ENCODE measurements at regions not wholly inside any gene's neighbourhood (a gene's known extent, or its start where the extent isn't known, plus 50 kb on each side); places are given as distances from the start of the nearest gene placed in this dataset.

DNA sequence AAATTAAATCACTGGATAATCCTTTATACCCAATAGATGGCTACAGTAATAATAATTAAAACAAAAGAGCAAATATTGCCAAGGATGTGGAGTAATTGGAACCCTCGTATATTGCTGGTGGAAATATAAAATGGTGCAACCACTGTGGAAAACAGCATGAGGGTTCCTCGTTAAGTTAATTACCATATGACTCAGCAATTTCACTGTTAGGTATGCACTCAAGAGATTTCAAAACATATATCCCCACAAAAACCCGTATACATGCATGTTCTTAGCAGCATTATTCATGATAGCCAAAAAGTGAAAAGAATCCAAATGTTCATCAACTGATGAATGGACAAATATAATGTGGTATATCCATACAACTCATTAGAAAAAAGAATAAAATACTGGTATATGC lies 103.3 kb downstream of the TEX13C start:
- Histone ChIP-seq H3K4me3 (ENCODE audit: control insufficient read depth in 1 of 7, extremely low read depth in 1 of 7, insufficient read depth in 4 of 7, low read depth in 2 of 7, low read length in 6 of 7) (no peak overlapping the region), H3K27me3 (replicated peaks in 2 of 5; ENCODE audit: control insufficient read depth in 4 of 5, insufficient read depth in 5 of 5, low read length in 4 of 5) (no peaks in the 10 kb centered on the region), H3K36me3 (ENCODE audit: control insufficient read depth in 4 of 4, insufficient read depth in 4 of 4, low read length in 3 of 4) (no peaks in the 10 kb centered on the region), H3K4me1 (ENCODE audit: control extremely low read depth in 1 of 4, control insufficient read depth in 4 of 4, insufficient read depth in 4 of 4, low read length in 3 of 4) (no peaks in the 10 kb centered on the region), H3K9me3 (ENCODE audit: control extremely low read depth in 1 of 5, control insufficient read depth in 4 of 5, insufficient read depth in 2 of 5, low read depth in 1 of 5, low read length in 4 of 5) (no peaks in the 10 kb centered on the region), H3K27ac (ENCODE audit: insufficient read depth in 1 of 2, low read depth in 1 of 2, low read length in 2 of 2, poor library complexity in 1 of 2, severe bottlenecking in 2 of 2) (no peak overlapping the region)
- no peak for DNase-seq
- WGBS (ENCODE audit: insufficient coverage): no CpG with 5 or more reads among the region's 3 CpGs
- ChIA-PET POLR2A (no interaction called here), CTCF (no interaction called here)

GRCh38 chrX:125424536-125424935 lies 104.9 kb downstream of the TEX13C start:
- no peak overlapping the region for H3K4me3 ChIP-seq (ENCODE audit: control insufficient read depth in 1 of 7, extremely low read depth in 1 of 7, insufficient read depth in 4 of 7, low read depth in 2 of 7, low read length in 6 of 7)
- no peak for DNase-seq
- no peak overlapping the region for H3K27ac ChIP-seq (ENCODE audit: insufficient read depth in 1 of 2, low read depth in 1 of 2, low read length in 2 of 2, poor library complexity in 1 of 2, severe bottlenecking in 2 of 2)
- no peaks in the 10 kb centered on the region for H3K4me1 ChIP-seq (ENCODE audit: control extremely low read depth in 1 of 4, control insufficient read depth in 4 of 4, insufficient read depth in 4 of 4, low read length in 3 of 4)
- no peaks in the 10 kb centered on the region for H3K36me3 ChIP-seq (ENCODE audit: control insufficient read depth in 4 of 4, insufficient read depth in 4 of 4, low read length in 3 of 4)
- ChIA-PET POLR2A (no interaction called here), CTCF (no interaction called here)
- no peaks in the 10 kb centered on the region for H3K9me3 ChIP-seq (ENCODE audit: control extremely low read depth in 1 of 5, control insufficient read depth in 4 of 5, insufficient read depth in 2 of 5, low read depth in 1 of 5, low read length in 4 of 5)
- H3K27me3 ChIP-seq (replicated peaks in 2 of 5; ENCODE audit: control insufficient read depth in 4 of 5, insufficient read depth in 5 of 5, low read length in 4 of 5): no peaks in the 10 kb centered on the region
- no CpG with 5 or more reads among the region's 1 CpG for WGBS (ENCODE audit: insufficient coverage)

DNA sequence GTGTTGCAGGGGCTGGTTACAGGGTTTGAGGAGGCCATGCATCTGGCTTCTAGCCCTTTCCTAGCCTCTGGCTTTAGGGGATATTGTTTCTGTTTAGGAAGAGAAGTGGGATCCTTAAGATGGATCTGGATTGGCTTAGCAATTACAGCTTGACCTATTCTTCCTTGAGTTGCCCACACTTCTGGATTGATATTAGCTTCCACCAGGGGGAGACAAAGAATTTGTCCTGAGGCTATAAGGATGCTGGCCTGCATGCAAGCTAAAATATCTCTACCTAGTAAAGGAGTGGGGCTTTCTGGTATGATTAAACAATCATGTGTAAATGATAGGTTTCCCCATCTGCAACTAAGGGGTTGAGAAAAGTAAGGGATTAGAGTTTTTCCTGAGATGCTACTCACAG lies 117.2 kb downstream of the TEX13C start:
- Histone ChIP-seq H3K27me3 (replicated peaks in 2 of 5; ENCODE audit: control insufficient read depth in 4 of 5, insufficient read depth in 5 of 5, low read length in 4 of 5) (no peaks in the 10 kb centered on the region), H3K27ac (ENCODE audit: insufficient read depth in 1 of 2, low read depth in 1 of 2, low read length in 2 of 2, poor library complexity in 1 of 2, severe bottlenecking in 2 of 2) (no peak overlapping the region), H3K4me1 (ENCODE audit: control extremely low read depth in 1 of 4, control insufficient read depth in 4 of 4, insufficient read depth in 4 of 4, low read length in 3 of 4) (peaks cover 0 to 2% (median under 1%) of the 10 kb centered on the region in 4 experiments), H3K4me3 (ENCODE audit: control insufficient read depth in 1 of 7, extremely low read depth in 1 of 7, insufficient read depth in 4 of 7, low read depth in 2 of 7, low read length in 6 of 7) (no peak overlapping the region), H3K9me3 (ENCODE audit: control extremely low read depth in 1 of 5, control insufficient read depth in 4 of 5, insufficient read depth in 2 of 5, low read depth in 1 of 5, low read length in 4 of 5) (no peaks in the 10 kb centered on the region), H3K36me3 (ENCODE audit: control insufficient read depth in 4 of 4, insufficient read depth in 4 of 4, low read length in 3 of 4) (no peaks in the 10 kb centered on the region)
- ChIA-PET CTCF (interaction anchor here (1.7 kb wide), 1 partner anchor 107 kb away, joined by 4 read pairs; no protein-coding TSS in a partner anchor), POLR2A (interaction anchor here (0.7 kb wide), 1 partner anchor 810 kb away, joined by 3 read pairs; no protein-coding TSS in a partner anchor)
- peak; percentile 16 to 50 (median 48) for DNase-seq

GRCh38 chrX:125439194-125439849 lies 119.7 kb downstream of the TEX13C start:
- Histone ChIP-seq H3K9me3 (ENCODE audit: control extremely low read depth in 1 of 5, control insufficient read depth in 4 of 5, insufficient read depth in 2 of 5, low read depth in 1 of 5, low read length in 4 of 5) (no peaks in the 10 kb centered on the region), H3K27me3 (replicated peaks in 2 of 5; ENCODE audit: control insufficient read depth in 4 of 5, insufficient read depth in 5 of 5, low read length in 4 of 5) (no peaks in the 10 kb centered on the region), H3K4me3 (ENCODE audit: control insufficient read depth in 1 of 7, extremely low read depth in 1 of 7, insufficient read depth in 4 of 7, low read depth in 2 of 7, low read length in 6 of 7) (no peak overlapping the region), H3K4me1 (ENCODE audit: control extremely low read depth in 1 of 4, control insufficient read depth in 4 of 4, insufficient read depth in 4 of 4, low read length in 3 of 4) (peaks cover 0 to 2% (median under 1%) of the 10 kb centered on the region in 4 experiments), H3K27ac (ENCODE audit: insufficient read depth in 1 of 2, low read depth in 1 of 2, low read length in 2 of 2, poor library complexity in 1 of 2, severe bottlenecking in 2 of 2) (no peak overlapping the region), H3K36me3 (ENCODE audit: control insufficient read depth in 4 of 4, insufficient read depth in 4 of 4, low read length in 3 of 4) (no peaks in the 10 kb centered on the region)
- CTCF ChIA-PET: no interaction called here
- DNase-seq: peak; percentile 36 to 72 (median 57)
- WGBS (ENCODE audit: insufficient coverage): 64% methylated on average over 1 of the region's 3 CpGs
- POLR2A ChIA-PET: no interaction called here

DNA sequence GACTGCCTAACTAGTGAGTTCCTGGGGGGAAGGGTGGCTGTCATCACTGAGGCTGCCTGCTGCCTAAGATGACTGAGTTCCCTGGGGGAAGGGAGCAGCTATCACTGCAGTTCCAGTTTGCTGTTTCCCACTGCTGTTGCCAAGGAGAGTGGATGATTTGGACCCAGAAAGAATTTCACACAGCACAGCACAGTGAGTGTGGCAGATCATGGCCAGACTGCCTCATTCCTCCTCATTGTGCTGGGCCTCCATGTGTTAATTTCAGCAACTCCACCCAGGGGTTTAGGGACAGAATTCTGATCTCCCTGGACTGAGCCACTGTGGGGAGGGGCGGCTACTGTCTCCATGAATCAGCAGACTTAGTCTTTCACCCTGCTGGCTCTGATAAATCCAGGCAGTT lies 125.0 kb downstream of the TEX13C start:
- ChIA-PET CTCF (no interaction called here), POLR2A (no interaction called here)
- no peaks in the 10 kb centered on the region for H3K27me3 ChIP-seq (replicated peaks in 2 of 5; ENCODE audit: control insufficient read depth in 4 of 5, insufficient read depth in 5 of 5, low read length in 4 of 5)
- H3K9me3 ChIP-seq (ENCODE audit: control extremely low read depth in 1 of 5, control insufficient read depth in 4 of 5, insufficient read depth in 2 of 5, low read depth in 1 of 5, low read length in 4 of 5): no peaks in the 10 kb centered on the region
- H3K36me3 ChIP-seq (ENCODE audit: control insufficient read depth in 4 of 4, insufficient read depth in 4 of 4, low read length in 3 of 4): no peaks in the 10 kb centered on the region
- DNase-seq: peak in 1 of 3 donors; percentile 11
- WGBS (ENCODE audit: insufficient coverage): 85% methylated on average over 1 of the region's 1 CpG
- no peaks in the 10 kb centered on the region for H3K4me1 ChIP-seq (ENCODE audit: control extremely low read depth in 1 of 4, control insufficient read depth in 4 of 4, insufficient read depth in 4 of 4, low read length in 3 of 4)
- no peak overlapping the region for H3K4me3 ChIP-seq (ENCODE audit: control insufficient read depth in 1 of 7, extremely low read depth in 1 of 7, insufficient read depth in 4 of 7, low read depth in 2 of 7, low read length in 6 of 7)
- H3K27ac ChIP-seq (ENCODE audit: insufficient read depth in 1 of 2, low read depth in 1 of 2, low read length in 2 of 2, poor library complexity in 1 of 2, severe bottlenecking in 2 of 2): no peak overlapping the region

DNA sequence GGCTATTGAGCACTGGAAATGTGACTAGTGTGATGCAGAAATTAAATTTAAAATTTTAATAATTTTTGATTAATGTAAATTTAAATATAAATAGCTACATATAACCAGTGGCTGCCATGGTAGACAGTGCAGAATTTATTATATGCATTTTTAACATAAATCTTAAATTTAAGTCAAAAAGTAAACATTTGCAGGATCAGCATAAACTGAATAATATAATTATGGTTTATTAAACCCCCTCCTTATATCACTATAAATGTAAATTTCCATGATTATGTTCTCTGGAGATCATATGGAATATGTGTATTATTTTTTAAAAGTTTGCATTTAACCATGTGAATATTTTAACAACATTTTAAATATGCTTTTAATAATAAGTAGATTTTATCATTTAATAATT lies 155.8 kb downstream of the TEX13C start:
- H3K27me3 ChIP-seq (replicated peaks in 2 of 5; ENCODE audit: control insufficient read depth in 4 of 5, insufficient read depth in 5 of 5, low read length in 4 of 5): no peaks in the 10 kb centered on the region
- POLR2A ChIA-PET: no interaction called here

GRCh38 chrX:125492439-125492838 lies 172.8 kb downstream of the TEX13C start:
- H3K4me3 ChIP-seq (ENCODE audit: control insufficient read depth in 1 of 7, extremely low read depth in 1 of 7, insufficient read depth in 4 of 7, low read depth in 2 of 7, low read length in 6 of 7): no peak overlapping the region
- H3K36me3 ChIP-seq (ENCODE audit: control insufficient read depth in 4 of 4, insufficient read depth in 4 of 4, low read length in 3 of 4): no peaks in the 10 kb centered on the region
- H3K27me3 ChIP-seq (replicated peaks in 2 of 5; ENCODE audit: control insufficient read depth in 4 of 5, insufficient read depth in 5 of 5, low read length in 4 of 5): no peaks in the 10 kb centered on the region
- POLR2A ChIA-PET: no interaction called here
- CTCF ChIA-PET: no interaction called here
- 95% methylated on average over 2 of the region's 2 CpGs for WGBS (ENCODE audit: insufficient coverage)
- H3K9me3 ChIP-seq (ENCODE audit: control extremely low read depth in 1 of 5, control insufficient read depth in 4 of 5, insufficient read depth in 2 of 5, low read depth in 1 of 5, low read length in 4 of 5): no peaks in the 10 kb centered on the region
- H3K4me1 ChIP-seq (ENCODE audit: control extremely low read depth in 1 of 4, control insufficient read depth in 4 of 4, insufficient read depth in 4 of 4, low read length in 3 of 4): no peaks in the 10 kb centered on the region
- DNase-seq: no peak
- no peak overlapping the region for H3K27ac ChIP-seq (ENCODE audit: insufficient read depth in 1 of 2, low read depth in 1 of 2, low read length in 2 of 2, poor library complexity in 1 of 2, severe bottlenecking in 2 of 2)

More for the DNA sequence above, 155.8 kb downstream of the TEX13C start:
- Histone ChIP-seq H3K4me3 (ENCODE audit: control insufficient read depth in 1 of 7, extremely low read depth in 1 of 7, insufficient read depth in 4 of 7, low read depth in 2 of 7, low read length in 6 of 7) (no peak overlapping the region), H3K4me1 (ENCODE audit: control extremely low read depth in 1 of 4, control insufficient read depth in 4 of 4, insufficient read depth in 4 of 4, low read length in 3 of 4) (no peaks in the 10 kb centered on the region), H3K9me3 (ENCODE audit: control extremely low read depth in 1 of 5, control insufficient read depth in 4 of 5, insufficient read depth in 2 of 5, low read depth in 1 of 5, low read length in 4 of 5) (no peaks in the 10 kb centered on the region), H3K36me3 (ENCODE audit: control insufficient read depth in 4 of 4, insufficient read depth in 4 of 4, low read length in 3 of 4) (no peaks in the 10 kb centered on the region), H3K27ac (ENCODE audit: insufficient read depth in 1 of 2, low read depth in 1 of 2, low read length in 2 of 2, poor library complexity in 1 of 2, severe bottlenecking in 2 of 2) (no peak overlapping the region)
- CTCF ChIA-PET: no interaction called here
- no peak for DNase-seq
